Common myeloid progenitor, CD34-positive (primary cell): ENCODE measurements at regions not wholly inside any gene's neighbourhood (a gene's known extent, or its start where the extent isn't known, plus 50 kb on each side); places are given as distances from the start of the nearest gene placed in this dataset.

Source experiments
- CTCF ChIA-PET: fragments of 350-600 bp; sonication (Branson Sonifier 250); formaldehyde crosslinking; loops from one replicate; lab custom pipeline; 2021; ENCODE audit warnings: antibody characterized with exemption; lab: Charles Lee
- POLR2A ChIA-PET: fragments of 350-600 bp; sonication (Branson Sonifier 250); formaldehyde crosslinking; loops from one replicate; lab custom pipeline; 2021; ENCODE audit warnings: antibody characterized with exemption; lab: Charles Lee
- DNase-seq, 3 donors: peaks; one replicate each; pipeline versions ENCODE4 v3.0.0 to v3.0.0-alpha.2; 2013
- H3K27ac ChIP-seq, 2 experiments: 1 replicate in 1 of 2; 2 replicates in 1 of 2; pipeline ENCODE4 v1.7.0; 2013; ENCODE audit warnings: inconsistent platforms in 2 of 2, low read length in 2 of 2, mild to moderate bottlenecking in 2 of 2, low read depth in 1 of 2, moderate library complexity in 1 of 2; ENCODE audit not compliant: severe bottlenecking in 2 of 2, insufficient read depth in 1 of 2, poor library complexity in 1 of 2
- H3K27me3 ChIP-seq, 5 experiments: replicated peaks in 2 of 5; 1 replicate in 3 of 5; 2 replicates in 2 of 5; pipeline versions ENCODE4 v1.6.1 to v1.7.0; 2013; ENCODE audit warnings: low read length in 4 of 5, mild to moderate bottlenecking in 2 of 5, moderate library complexity in 2 of 5, inconsistent platforms in 1 of 5; ENCODE audit not compliant: insufficient read depth in 5 of 5, control insufficient read depth in 4 of 5
- H3K36me3 ChIP-seq, 4 experiments: 1 replicate in 2 of 4; 2 replicates in 2 of 4; pipeline versions ENCODE4 v1.6.1 to v1.7.0; 2013; ENCODE audit warnings: low read length in 3 of 4, control low read depth in 1 of 4, mild to moderate bottlenecking in 1 of 4; ENCODE audit not compliant: control insufficient read depth in 4 of 4, insufficient read depth in 4 of 4
- H3K4me1 ChIP-seq, 4 experiments: 1 replicate in 3 of 4; 2 replicates in 1 of 4; pipeline versions ENCODE4 v1.6.1 to v1.7.1; 2013; ENCODE audit warnings: low read length in 3 of 4, mild to moderate bottlenecking in 3 of 4, control low read depth in 1 of 4, inconsistent platforms in 1 of 4, moderate library complexity in 1 of 4; ENCODE audit not compliant: control insufficient read depth in 4 of 4, insufficient read depth in 4 of 4; ENCODE audit errors: control extremely low read depth in 1 of 4
- H3K4me3 ChIP-seq, 7 experiments: 1 replicate in 4 of 7; 2 replicates in 3 of 7; pipeline versions ENCODE4 v1.5.1 to v1.7.0; 2013; ENCODE audit warnings: mild to moderate bottlenecking in 7 of 7, low read length in 6 of 7, moderate library complexity in 6 of 7, inconsistent platforms in 2 of 7, low read depth in 2 of 7, control low read depth in 1 of 7; ENCODE audit not compliant: insufficient read depth in 4 of 7, control insufficient read depth in 1 of 7; ENCODE audit errors: extremely low read depth in 1 of 7
- H3K9me3 ChIP-seq, 5 experiments: 1 replicate in 4 of 5; 2 replicates in 1 of 5; pipeline versions ENCODE4 v1.6.1 to v1.7.1; 2013; ENCODE audit warnings: low read length in 4 of 5, mild to moderate bottlenecking in 2 of 5, inconsistent platforms in 1 of 5, low read depth in 1 of 5, moderate library complexity in 1 of 5; ENCODE audit not compliant: control insufficient read depth in 4 of 5, insufficient read depth in 2 of 5; ENCODE audit errors: control extremely low read depth in 1 of 5
- WGBS: methylation state at CpG from one replicate; pipeline ENCODE4 v1.1.5; 2013; ENCODE audit not compliant: insufficient coverage; 5-methylcytosine and 5-hydroxymethylcytosine counted together

DNA sequence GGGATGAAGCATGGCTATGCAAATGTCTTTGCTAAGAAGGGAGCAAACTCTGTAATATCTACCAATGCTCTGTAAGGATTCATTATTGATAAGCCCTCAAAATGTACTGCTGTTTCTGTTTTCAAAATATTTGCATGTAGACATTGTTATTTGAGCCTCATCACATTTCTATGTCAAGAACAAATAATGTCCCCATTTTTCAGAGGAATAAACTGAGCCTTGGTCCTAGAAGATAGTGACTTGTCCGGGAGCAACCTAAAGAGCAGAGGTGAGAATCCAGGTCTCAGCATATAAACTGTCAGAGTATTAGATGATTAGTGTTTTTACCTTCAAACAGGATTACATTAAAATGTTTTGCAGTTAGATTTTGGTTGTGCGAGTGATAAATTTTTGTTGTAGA is 125.5 kb upstream of the SRRM4 start:
- H3K27me3 ChIP-seq, result no peaks in the 10 kb centered on the region
- DNase-seq, result no peak
- no peaks in the 10 kb centered on the region for H3K36me3 ChIP-seq
- H3K4me1 ChIP-seq, result no peaks in the 10 kb centered on the region
- H3K4me3 ChIP-seq, result no peak overlapping the region
- 100% methylated on average over 1 of the region's 2 CpGs for WGBS
- H3K27ac ChIP-seq, result no peak overlapping the region
- H3K9me3 ChIP-seq, result no peaks in the 10 kb centered on the region
- CTCF ChIA-PET, result no interaction called here
- POLR2A ChIA-PET, result no interaction called here

DNA sequence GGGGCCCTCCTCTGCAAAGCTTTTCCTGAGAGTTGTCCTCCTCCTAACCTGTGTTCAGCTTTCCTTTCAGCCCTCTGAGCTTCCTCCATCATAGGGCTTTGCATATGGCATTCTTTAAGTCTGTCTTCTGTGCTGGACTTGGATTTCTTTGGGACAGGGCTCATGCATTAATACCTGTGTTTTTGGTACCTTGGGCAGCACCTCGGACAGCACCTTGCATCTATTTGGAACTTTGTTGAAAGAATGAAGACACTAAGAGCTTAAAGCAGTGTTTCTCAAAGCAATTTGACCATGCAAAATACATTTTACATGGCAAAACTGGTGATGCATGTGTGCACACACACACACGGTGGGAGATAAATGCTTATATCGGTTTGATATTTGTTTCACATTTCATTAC is 115.0 kb upstream of the SRRM4 start:
- no peak overlapping the region for H3K27ac ChIP-seq
- H3K4me3 ChIP-seq, result no peak overlapping the region
- ChIA-PET POLR2A (no interaction called here), CTCF (interaction anchor here (0.6 kb wide), 1 partner anchor 458 kb away, joined by 3 read pairs; no protein-coding TSS in a partner anchor)
- whole genome bisulfite sequencing, result no CpG with 5 or more reads among the region's 3 CpGs
- no peaks in the 10 kb centered on the region for H3K27me3 ChIP-seq
- H3K4me1 ChIP-seq, result no peaks in the 10 kb centered on the region
- no peaks in the 10 kb centered on the region for H3K9me3 ChIP-seq
- no peak for DNase-seq
- no peaks in the 10 kb centered on the region for H3K36me3 ChIP-seq

DNA sequence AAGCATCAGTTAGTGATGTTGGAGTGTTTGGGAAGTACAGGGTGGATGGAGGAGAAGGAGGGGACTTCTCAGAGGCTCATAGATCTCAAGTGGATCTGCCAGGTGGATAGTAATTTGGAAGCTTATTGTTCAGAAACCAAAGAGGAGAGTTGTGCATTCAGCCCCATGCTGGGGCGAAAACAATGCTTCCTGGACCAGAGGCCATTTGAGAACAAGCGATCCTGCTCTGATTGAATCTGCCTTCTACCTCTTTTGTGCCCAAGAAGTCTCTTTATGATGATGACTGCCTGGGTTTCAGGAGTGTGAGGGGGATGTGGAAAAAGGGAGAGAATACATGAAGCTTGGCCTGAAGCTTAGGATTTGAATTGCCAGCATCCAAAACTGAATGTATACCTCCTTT is 110.8 kb upstream of the SRRM4 start:
- CTCF ChIA-PET, result no interaction called here

DNA sequence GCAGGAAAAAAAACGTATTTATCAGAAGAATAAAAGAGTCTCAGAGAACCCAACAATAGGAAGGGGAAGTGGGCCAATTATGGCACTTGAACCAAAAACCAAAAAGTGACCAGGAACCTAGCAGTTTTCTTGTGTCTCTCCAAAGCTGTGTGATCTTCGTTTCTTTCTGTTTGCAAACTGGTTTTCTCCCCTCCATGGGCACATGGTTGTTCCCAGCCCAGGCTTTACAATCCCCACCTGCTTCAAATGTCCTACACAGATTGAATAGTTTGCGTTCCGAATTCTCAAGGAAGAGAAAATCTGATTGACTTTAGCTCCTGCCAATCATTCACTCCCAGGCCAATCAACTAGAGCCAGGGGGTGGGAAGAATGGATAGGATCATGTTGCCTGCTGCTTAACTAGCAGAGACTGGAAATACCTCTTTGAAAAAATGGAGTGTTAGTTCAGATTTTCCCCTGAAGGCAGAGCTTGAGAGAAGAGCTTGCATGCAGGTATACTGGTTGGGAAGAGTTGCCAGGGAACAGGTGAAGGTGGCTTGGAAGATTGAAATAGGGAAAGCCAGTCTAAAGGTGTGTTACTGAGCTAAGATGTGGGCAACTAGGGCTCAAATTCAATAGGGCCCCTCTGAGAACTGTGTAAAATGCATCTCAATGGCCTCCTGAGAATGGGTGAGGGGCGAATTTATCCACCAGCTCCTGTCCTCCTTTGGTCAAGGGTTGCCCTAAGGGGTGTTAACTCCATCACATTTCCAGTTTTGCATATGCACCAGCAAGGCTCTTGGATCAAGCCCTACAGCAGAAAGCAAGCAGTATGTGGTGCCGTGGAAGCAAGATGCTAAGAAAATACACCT is 106.4 kb upstream of the SRRM4 start:
- Histone ChIP-seq H3K27ac (no peak overlapping the region), H3K36me3 (no peaks in the 10 kb centered on the region), H3K4me1 (no peaks in the 10 kb centered on the region), H3K4me3 (no peak overlapping the region), H3K9me3 (no peaks in the 10 kb centered on the region), H3K27me3 (no peaks in the 10 kb centered on the region)
- 22% methylated on average over 4 of the region's 6 CpGs for WGBS
- ChIA-PET POLR2A (no interaction called here), CTCF (no interaction called here)
- no peak for DNase-seq

More for the DNA sequence above, 110.8 kb upstream of the SRRM4 start:
- Histone ChIP-seq H3K36me3 (no peaks in the 10 kb centered on the region), H3K4me1 (no peaks in the 10 kb centered on the region), H3K27me3 (no peaks in the 10 kb centered on the region), H3K4me3 (no peak overlapping the region), H3K27ac (no peak overlapping the region), H3K9me3 (no peaks in the 10 kb centered on the region)
- no peak for DNase-seq
- POLR2A ChIA-PET, result no interaction called here
- 60% methylated on average over 2 of the region's 2 CpGs for WGBS

DNA sequence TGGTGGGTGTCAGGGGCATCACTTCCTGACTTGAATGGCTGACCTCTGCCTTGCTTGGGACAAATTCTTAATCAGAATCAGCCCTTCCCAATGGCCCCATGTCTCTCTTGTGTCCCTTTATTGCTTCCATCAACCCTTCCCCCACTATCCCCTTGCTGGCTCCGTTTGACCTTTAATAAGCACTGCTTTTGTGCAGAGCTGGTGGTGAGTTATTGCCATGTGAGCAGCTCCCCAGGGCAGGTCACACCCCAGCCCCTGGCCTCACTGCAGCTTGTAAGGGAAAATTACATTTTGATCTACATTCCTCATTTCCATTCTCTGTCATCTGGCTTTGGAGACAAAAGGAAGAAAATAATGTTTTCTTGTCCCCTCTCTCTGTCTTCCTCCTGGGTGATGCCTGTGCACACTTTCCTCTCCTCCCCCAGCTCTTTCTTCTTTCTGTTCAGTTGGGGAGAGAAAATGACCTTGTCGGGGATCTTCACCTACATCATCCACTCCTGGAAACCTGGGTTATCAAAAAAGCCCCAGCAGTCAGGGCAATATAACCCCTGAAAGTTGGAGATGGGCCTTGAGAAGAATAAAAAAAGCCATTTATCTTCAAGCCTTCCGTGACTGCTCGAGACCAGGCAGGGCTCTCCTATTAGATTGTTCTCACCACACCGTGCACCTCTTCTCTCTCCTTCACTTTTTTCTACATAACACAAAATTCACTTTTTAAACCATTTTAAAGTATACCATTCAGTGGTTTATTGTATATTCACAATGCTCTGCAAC is 100.4 kb upstream of the SRRM4 start:
- H3K9me3 ChIP-seq, result no peaks in the 10 kb centered on the region
- ChIA-PET CTCF (no interaction called here), POLR2A (no interaction called here)
- no peaks in the 10 kb centered on the region for H3K36me3 ChIP-seq
- H3K4me3 ChIP-seq, result no peak overlapping the region
- H3K27ac ChIP-seq, result no peak overlapping the region
- H3K4me1 ChIP-seq, result no peaks in the 10 kb centered on the region
- no peaks in the 10 kb centered on the region for H3K27me3 ChIP-seq
- WGBS, result 17% methylated on average over 1 of the region's 5 CpGs
- no peak for DNase-seq

DNA sequence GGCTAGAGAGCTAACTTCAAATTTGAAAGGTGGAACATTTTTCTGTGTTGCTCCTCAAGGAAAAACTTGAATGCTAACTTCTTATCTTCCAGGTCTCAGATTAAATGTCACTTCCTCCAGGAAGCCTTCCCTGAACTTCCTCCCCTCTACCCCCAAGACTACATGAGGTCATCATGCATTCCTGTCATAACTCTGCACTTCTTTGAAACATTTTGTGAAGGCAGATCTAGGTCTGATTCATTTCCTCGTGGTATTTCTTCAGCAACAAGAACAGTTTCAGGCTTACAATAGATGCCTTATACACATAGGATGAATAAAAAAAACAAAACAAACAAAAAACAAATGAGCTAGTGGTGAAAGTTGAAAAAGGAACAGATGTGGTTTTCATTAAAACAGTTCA is 97.1 kb upstream of the SRRM4 start:
- Histone ChIP-seq H3K4me1 (no peaks in the 10 kb centered on the region), H3K27me3 (no peaks in the 10 kb centered on the region), H3K27ac (no peak overlapping the region), H3K4me3 (no peak overlapping the region), H3K36me3 (no peaks in the 10 kb centered on the region), H3K9me3 (no peaks in the 10 kb centered on the region)
- no CpG with 5 or more reads among the region's 1 CpG for WGBS
- ChIA-PET CTCF (no interaction called here), POLR2A (no interaction called here)
- DNase-seq, result no peak

DNA sequence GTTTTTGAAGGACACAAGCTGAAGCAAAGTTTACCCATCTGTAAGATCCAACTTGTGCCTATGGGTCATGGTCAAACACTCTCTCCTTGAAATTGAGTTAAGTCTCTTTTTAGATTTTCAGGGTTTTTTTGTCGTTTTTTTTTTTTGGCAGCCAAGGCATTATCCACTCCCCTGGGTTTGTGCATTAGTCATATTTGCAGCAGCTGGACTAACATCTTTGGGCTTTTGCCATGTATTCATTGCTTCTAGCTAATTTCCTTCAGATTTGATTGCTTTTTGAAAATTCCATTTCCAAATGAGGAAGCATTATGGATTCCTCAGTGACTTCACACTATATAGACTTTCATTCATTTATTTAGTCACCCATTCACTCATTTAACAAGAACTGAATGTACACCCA is 80.3 kb upstream of the SRRM4 start:
- no peak overlapping the region for H3K27ac ChIP-seq
- no peak overlapping the region for H3K4me3 ChIP-seq
- 89% methylated on average over 1 of the region's 1 CpG for WGBS
- no peaks in the 10 kb centered on the region for H3K9me3 ChIP-seq
- no peaks in the 10 kb centered on the region for H3K27me3 ChIP-seq
- H3K4me1 ChIP-seq, result no peaks in the 10 kb centered on the region
- ChIA-PET POLR2A (no interaction called here), CTCF (no interaction called here)
- no peak for DNase-seq
- no peaks in the 10 kb centered on the region for H3K36me3 ChIP-seq
